ENCODE measurements at regions not wholly inside any gene's neighbourhood (a gene's known extent, or its start where the extent isn't known, plus 50 kb on each side); places are given as distances from the start of the nearest gene placed in this dataset.

- intact Hi-C loops (cut with micrococcal nuclease; ENCODE audit: unreplicated experiment), result no loop called here
Observed at GRCh38 chr21:22342889-22343288, 1344.7 kb downstream of the NCAM2 start.

GRCh38 chr21:22343303-22343702 lies 1345.1 kb downstream of the NCAM2 start:
- H3K36me3 ChIP-seq (ENCODE audit: control insufficient read depth, insufficient read depth, low read length), result no peaks in the 10 kb centered on the region
- no peak for TF ChIP-seq CTCF (IDR thresholded peaks at IDR 0.05; ENCODE audit: insufficient read depth in 1 of 2, low read depth in 1 of 2, low read length in 1 of 2, severe bottlenecking in 1 of 2, unreplicated experiment in 1 of 2)
- ChIA-PET POLR2A (no interaction called here), CTCF (no interaction called here)
- 0 out of 2 replicates have a peak, but pooled peaks cover 4% of the 10 kb centered on the region for H3K9me3 ChIP-seq
- Mint-ChIP-seq H3K27me3 (ENCODE audit: insufficient read depth, unreplicated experiment) (no peaks in the 10 kb centered on the region), H3K36me3 (ENCODE audit: insufficient read depth, unreplicated experiment) (no peaks in the 10 kb centered on the region), H3K4me3 (ENCODE audit: unreplicated experiment) (no peak overlapping the region), H3K27ac (ENCODE audit: unreplicated experiment) (no peak overlapping the region), H3K9me3 (ENCODE audit: unreplicated experiment) (peaks cover 46% of the 10 kb centered on the region), H3K4me1 (ENCODE audit: low read depth, unreplicated experiment) (peaks cover 7% of the 10 kb centered on the region)
- no peak overlapping the region for H3K4me3 ChIP-seq (ENCODE audit: low read depth, low read length)
- no peak for DNase-seq
- no peaks in the 10 kb centered on the region for H3K4me1 ChIP-seq
- H3K27me3 ChIP-seq (replicated peaks; ENCODE audit: control insufficient read depth, insufficient read depth, low read length), result no peaks in the 10 kb centered on the region
- no TSS peak for BruUV-seq (replicated peaks)
- intact Hi-C loops (cut with micrococcal nuclease; ENCODE audit: unreplicated experiment), result no loop called here

More at GRCh38 chr21:22342889-22343288, 1344.7 kb downstream of the NCAM2 start:
- ChIA-PET CTCF (no interaction called here), POLR2A (no interaction called here)
- BruUV-seq (replicated peaks), result no TSS peak
- no peak for TF ChIP-seq CTCF (IDR thresholded peaks at IDR 0.05; ENCODE audit: insufficient read depth in 1 of 2, low read depth in 1 of 2, low read length in 1 of 2, severe bottlenecking in 1 of 2, unreplicated experiment in 1 of 2)
- Histone ChIP-seq H3K9me3 (peaks cover 7% of the 10 kb centered on the region; the same call in 1 of the 2 replicates), H3K4me1 (no peaks in the 10 kb centered on the region), H3K27me3 (replicated peaks; ENCODE audit: control insufficient read depth, insufficient read depth, low read length) (no peaks in the 10 kb centered on the region), H3K4me3 (ENCODE audit: low read depth, low read length) (no peak overlapping the region), H3K36me3 (ENCODE audit: control insufficient read depth, insufficient read depth, low read length) (no peaks in the 10 kb centered on the region)
- H3K4me3 Mint-ChIP-seq (ENCODE audit: unreplicated experiment), result no peak overlapping the region
- H3K27me3 Mint-ChIP-seq (ENCODE audit: insufficient read depth, unreplicated experiment), result no peaks in the 10 kb centered on the region
- H3K4me1 Mint-ChIP-seq (ENCODE audit: low read depth, unreplicated experiment), result peaks cover 7% of the 10 kb centered on the region
- H3K27ac Mint-ChIP-seq (ENCODE audit: unreplicated experiment), result no peak overlapping the region
- H3K36me3 Mint-ChIP-seq (ENCODE audit: insufficient read depth, unreplicated experiment), result no peaks in the 10 kb centered on the region
- peaks cover 46% of the 10 kb centered on the region for H3K9me3 Mint-ChIP-seq (ENCODE audit: unreplicated experiment)
- DNase-seq, result no peak

GRCh38 chr21:22343721-22344120 lies 1345.5 kb downstream of the NCAM2 start:
- Mint-ChIP-seq H3K9me3 (ENCODE audit: unreplicated experiment) (peaks cover 42% of the 10 kb centered on the region), H3K36me3 (ENCODE audit: insufficient read depth, unreplicated experiment) (no peaks in the 10 kb centered on the region), H3K27me3 (ENCODE audit: insufficient read depth, unreplicated experiment) (no peaks in the 10 kb centered on the region), H3K27ac (ENCODE audit: unreplicated experiment) (no peak overlapping the region), H3K4me3 (ENCODE audit: unreplicated experiment) (no peak overlapping the region), H3K4me1 (ENCODE audit: low read depth, unreplicated experiment) (peaks cover 7% of the 10 kb centered on the region)
- no peak for DNase-seq
- BruUV-seq (replicated peaks), result no TSS peak
- intact Hi-C loops (cut with micrococcal nuclease; ENCODE audit: unreplicated experiment), result no loop called here
- CTCF ChIA-PET, result no interaction called here
- TF ChIP-seq CTCF (IDR thresholded peaks at IDR 0.05; ENCODE audit: insufficient read depth in 1 of 2, low read depth in 1 of 2, low read length in 1 of 2, severe bottlenecking in 1 of 2, unreplicated experiment in 1 of 2), result no peak
- POLR2A ChIA-PET, result no interaction called here
- Histone ChIP-seq H3K36me3 (ENCODE audit: control insufficient read depth, insufficient read depth, low read length) (no peaks in the 10 kb centered on the region), H3K4me1 (no peaks in the 10 kb centered on the region), H3K9me3 (0 out of 2 replicates have a peak, but pooled peaks cover 2% of the 10 kb centered on the region), H3K4me3 (ENCODE audit: low read depth, low read length) (no peak overlapping the region), H3K27me3 (replicated peaks; ENCODE audit: control insufficient read depth, insufficient read depth, low read length) (no peaks in the 10 kb centered on the region)

Data from Caco-2 (cell line).